ENCODE measurements at regions not wholly inside any gene's neighbourhood (a gene's known extent, or its start where the extent isn't known, plus 50 kb on each side); places are given as distances from the start of the nearest gene placed in this dataset.

GRCh38 chr4:158333820-158334219 is 123.5 kb downstream of the TMEM144 start:
- TF ChIP-seq CTCF (IDR thresholded peaks at IDR 0.05 in 2 of 3, conservative IDR thresholded peaks at IDR 0.05 in 1 of 3; ENCODE audit: insufficient read depth in 2 of 3, low read depth in 1 of 3, low read length in 3 of 3): no peak
- TF ChIP-seq BRCA1 (IDR thresholded peaks at IDR 0.05): no peak
- no peak for TF ChIP-seq BRCA1 (CRISPR knock-in tag; IDR thresholded peaks at IDR 0.05)
- no peak for TF ChIP-seq ZFX (CRISPR knock-in tag; IDR thresholded peaks at IDR 0.05)
- no peak for TF ChIP-seq DDX20 (tag; IDR thresholded peaks at IDR 0.05; ENCODE audit: low read depth)
- no peak for TF ChIP-seq EGR1 (conservative IDR thresholded peaks at IDR 0.05)
- no peak for TF ChIP-seq ZNF318 (IDR thresholded peaks at IDR 0.05; ENCODE audit: borderline replicate concordance in 1 of 2, low read depth in 1 of 2)
- TF ChIP-seq EP300 (IDR thresholded peaks at IDR 0.05; ENCODE audit: low read length): no peak
- no peak for TF ChIP-seq ZHX1 (conservative IDR thresholded peaks at IDR 0.05; ENCODE audit: low read length)
- no peak for TF ChIP-seq SMARCC2 (IDR thresholded peaks at IDR 0.05; ENCODE audit: low read depth)
- no peak for TF ChIP-seq MCM2 (IDR thresholded peaks at IDR 0.05; ENCODE audit: low read depth)
- no peak for TF ChIP-seq GTF3C2 (IDR thresholded peaks at IDR 0.05; ENCODE audit: borderline replicate concordance, extremely low read depth, insufficient read length)
- TF ChIP-seq ZNF174 (CRISPR knock-in tag; IDR thresholded peaks at IDR 0.05): no peak
